C4-2B (cell line): ENCODE measurements at regions not wholly inside any gene's neighbourhood (a gene's known extent, or its start where the extent isn't known, plus 50 kb on each side); places are given as distances from the start of the nearest gene placed in this dataset.

Source experiments
- ZFX ChIP-seq: fragments of 450-650 bp; IDR thresholded peaks from 2 replicates; pipeline ENCODE4 v1.6.1; 2017
- TF ChIP-seq, protein P1 (sequence below): fragments of 450-650 bp; conservative IDR thresholded peaks from 2 replicates; pipeline ENCODE4 v1.5.1; 2017; ENCODE audit warnings: mild to moderate bottlenecking

- TF ChIP-seq, protein P1, sequence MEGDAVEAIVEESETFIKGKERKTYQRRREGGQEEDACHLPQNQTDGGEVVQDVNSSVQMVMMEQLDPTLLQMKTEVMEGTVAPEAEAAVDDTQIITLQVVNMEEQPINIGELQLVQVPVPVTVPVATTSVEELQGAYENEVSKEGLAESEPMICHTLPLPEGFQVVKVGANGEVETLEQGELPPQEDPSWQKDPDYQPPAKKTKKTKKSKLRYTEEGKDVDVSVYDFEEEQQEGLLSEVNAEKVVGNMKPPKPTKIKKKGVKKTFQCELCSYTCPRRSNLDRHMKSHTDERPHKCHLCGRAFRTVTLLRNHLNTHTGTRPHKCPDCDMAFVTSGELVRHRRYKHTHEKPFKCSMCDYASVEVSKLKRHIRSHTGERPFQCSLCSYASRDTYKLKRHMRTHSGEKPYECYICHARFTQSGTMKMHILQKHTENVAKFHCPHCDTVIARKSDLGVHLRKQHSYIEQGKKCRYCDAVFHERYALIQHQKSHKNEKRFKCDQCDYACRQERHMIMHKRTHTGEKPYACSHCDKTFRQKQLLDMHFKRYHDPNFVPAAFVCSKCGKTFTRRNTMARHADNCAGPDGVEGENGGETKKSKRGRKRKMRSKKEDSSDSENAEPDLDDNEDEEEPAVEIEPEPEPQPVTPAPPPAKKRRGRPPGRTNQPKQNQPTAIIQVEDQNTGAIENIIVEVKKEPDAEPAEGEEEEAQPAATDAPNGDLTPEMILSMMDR, result no peak
- no peak for TF ChIP-seq ZFX
Measured at GRCh38 chr3:148175214-148175613, 522.5 kb upstream of the AGTR1 start.
